Activated T-helper 17 cell treated with anti-CD3 and anti-CD28 coated beads, Interleukin-2, amount 50 U/mL, for 72 hours (primary cell): ENCODE measurements at regions not wholly inside any gene's neighbourhood (a gene's known extent, or its start where the extent isn't known, plus 50 kb on each side); places are given as distances from the start of the nearest gene placed in this dataset.

Experiments used
- ATAC-seq: fragments of 150-1000 bp; cut with Tn5 transposase; replicated peaks from 2 replicates; pipeline ENCODE4 v1.10.0; 2021; ENCODE audit warnings: mild to moderate bottlenecking, moderate library complexity
- H3K27ac Mint-ChIP-seq: one replicate; pipeline ENCODE4 v1.8.0; 2022; ENCODE audit warnings: mixed read lengths
- H3K27me3 Mint-ChIP-seq: one replicate; pipeline ENCODE4 v1.8.0; 2022; ENCODE audit warnings: mixed read lengths
- H3K36me3 Mint-ChIP-seq: one replicate; pipeline ENCODE4 v1.8.0; 2022; ENCODE audit warnings: low read depth, mild to moderate bottlenecking, mixed read lengths
- H3K4me1 Mint-ChIP-seq: one replicate; pipeline ENCODE4 v1.8.0; 2022; ENCODE audit warnings: mixed read lengths
- H3K4me3 Mint-ChIP-seq: one replicate; pipeline ENCODE4 v1.8.0; 2022; ENCODE audit warnings: mild to moderate bottlenecking, mixed read lengths
- H3K9me3 Mint-ChIP-seq: one replicate; pipeline ENCODE4 v1.8.0; 2022; ENCODE audit warnings: mixed read lengths

- ATAC-seq = no peak
- no peaks in the 10 kb centered on the region for H3K36me3 Mint-ChIP-seq
- peaks cover 4% of the 10 kb centered on the region for H3K27me3 Mint-ChIP-seq
- H3K4me1 Mint-ChIP-seq = no peaks in the 10 kb centered on the region
- no peak overlapping the region for H3K27ac Mint-ChIP-seq
- H3K4me3 Mint-ChIP-seq = no peak overlapping the region
- peaks cover 9% of the 10 kb centered on the region for H3K9me3 Mint-ChIP-seq
Measured at GRCh38 chr4:114287079-114287696, 307.7 kb upstream of the ARSJ start.

GRCh38 chr4:114296126-114296525, 302.5 kb upstream of the UGT8 start:
- ATAC-seq = no peak
- Mint-ChIP-seq H3K9me3 (peaks cover 10% of the 10 kb centered on the region), H3K4me3 (no peak overlapping the region), H3K36me3 (no peaks in the 10 kb centered on the region), H3K27ac (no peak overlapping the region), H3K4me1 (no peaks in the 10 kb centered on the region), H3K27me3 (no peaks in the 10 kb centered on the region)

GRCh38 chr4:114302472-114302871, 296.1 kb upstream of the UGT8 start:
- no peak overlapping the region for H3K27ac Mint-ChIP-seq
- peaks cover 6% of the 10 kb centered on the region for H3K9me3 Mint-ChIP-seq
- H3K27me3 Mint-ChIP-seq = peaks cover 8% of the 10 kb centered on the region
- no peaks in the 10 kb centered on the region for H3K36me3 Mint-ChIP-seq
- no peaks in the 10 kb centered on the region for H3K4me1 Mint-ChIP-seq
- ATAC-seq = no peak
- H3K4me3 Mint-ChIP-seq = no peak overlapping the region

GRCh38 chr4:114304046-114304445, 294.6 kb upstream of the UGT8 start:
- Mint-ChIP-seq H3K27ac (no peak overlapping the region), H3K4me1 (no peaks in the 10 kb centered on the region), H3K9me3 (peaks cover 6% of the 10 kb centered on the region), H3K4me3 (no peak overlapping the region), H3K36me3 (no peaks in the 10 kb centered on the region), H3K27me3 (peaks cover 11% of the 10 kb centered on the region)
- no peak for ATAC-seq

GRCh38 chr4:114304567-114304966, 294.0 kb upstream of the UGT8 start:
- Mint-ChIP-seq H3K36me3 (no peaks in the 10 kb centered on the region), H3K4me1 (no peaks in the 10 kb centered on the region), H3K27ac (no peak overlapping the region), H3K27me3 (peaks cover 11% of the 10 kb centered on the region), H3K4me3 (no peak overlapping the region), H3K9me3 (peaks cover 6% of the 10 kb centered on the region)
- ATAC-seq = no peak

- Mint-ChIP-seq H3K4me3 (no peak overlapping the region), H3K27ac (no peak overlapping the region), H3K9me3 (no peaks in the 10 kb centered on the region), H3K36me3 (no peaks in the 10 kb centered on the region), H3K27me3 (peaks cover 11% of the 10 kb centered on the region), H3K4me1 (no peaks in the 10 kb centered on the region)
- ATAC-seq = no peak
Measured at GRCh38 chr4:114306946-114307345, 291.7 kb upstream of the UGT8 start.

GRCh38 chr4:114310296-114310925, 288.2 kb upstream of the UGT8 start:
- no peak for ATAC-seq
- Mint-ChIP-seq H3K27me3 (peaks cover 17% of the 10 kb centered on the region), H3K36me3 (no peaks in the 10 kb centered on the region), H3K9me3 (no peaks in the 10 kb centered on the region), H3K4me3 (no peak overlapping the region), H3K4me1 (no peaks in the 10 kb centered on the region), H3K27ac (no peak overlapping the region)

GRCh38 chr4:114311787-114312186, 286.8 kb upstream of the UGT8 start:
- H3K27me3 Mint-ChIP-seq = peaks cover 13% of the 10 kb centered on the region
- no peak for ATAC-seq
- H3K4me1 Mint-ChIP-seq = no peaks in the 10 kb centered on the region
- H3K9me3 Mint-ChIP-seq = no peaks in the 10 kb centered on the region
- H3K27ac Mint-ChIP-seq = no peak overlapping the region
- no peaks in the 10 kb centered on the region for H3K36me3 Mint-ChIP-seq
- H3K4me3 Mint-ChIP-seq = no peak overlapping the region

GRCh38 chr4:114312338-114312737, 286.3 kb upstream of the UGT8 start:
- Mint-ChIP-seq H3K27ac (no peak overlapping the region), H3K4me3 (no peak overlapping the region), H3K9me3 (no peaks in the 10 kb centered on the region), H3K27me3 (peaks cover 9% of the 10 kb centered on the region), H3K36me3 (no peaks in the 10 kb centered on the region), H3K4me1 (no peaks in the 10 kb centered on the region)
- ATAC-seq = no peak

GRCh38 chr4:114316789-114317188, 281.8 kb upstream of the UGT8 start:
- H3K9me3 Mint-ChIP-seq = no peaks in the 10 kb centered on the region
- no peak for ATAC-seq
- no peak overlapping the region for H3K27ac Mint-ChIP-seq
- no peak overlapping the region for H3K4me3 Mint-ChIP-seq
- H3K36me3 Mint-ChIP-seq = no peaks in the 10 kb centered on the region
- peaks cover 6% of the 10 kb centered on the region for H3K27me3 Mint-ChIP-seq
- no peaks in the 10 kb centered on the region for H3K4me1 Mint-ChIP-seq

GRCh38 chr4:114317564-114317963, 281.0 kb upstream of the UGT8 start:
- no peaks in the 10 kb centered on the region for H3K4me1 Mint-ChIP-seq
- H3K36me3 Mint-ChIP-seq = no peaks in the 10 kb centered on the region
- ATAC-seq = no peak
- no peak overlapping the region for H3K27ac Mint-ChIP-seq
- peaks cover 5% of the 10 kb centered on the region for H3K27me3 Mint-ChIP-seq
- H3K9me3 Mint-ChIP-seq = no peaks in the 10 kb centered on the region
- no peak overlapping the region for H3K4me3 Mint-ChIP-seq

- no peaks in the 10 kb centered on the region for H3K4me1 Mint-ChIP-seq
- no peak overlapping the region for H3K27ac Mint-ChIP-seq
- no peaks in the 10 kb centered on the region for H3K27me3 Mint-ChIP-seq
- no peak for ATAC-seq
- H3K36me3 Mint-ChIP-seq = no peaks in the 10 kb centered on the region
- H3K9me3 Mint-ChIP-seq = no peaks in the 10 kb centered on the region
- H3K4me3 Mint-ChIP-seq = no peak overlapping the region
Measured at GRCh38 chr4:114318309-114318708, 280.3 kb upstream of the UGT8 start.

- Mint-ChIP-seq H3K27me3 (no peaks in the 10 kb centered on the region), H3K36me3 (no peaks in the 10 kb centered on the region), H3K4me1 (no peaks in the 10 kb centered on the region), H3K9me3 (no peaks in the 10 kb centered on the region), H3K4me3 (no peak overlapping the region), H3K27ac (no peak overlapping the region)
- ATAC-seq = no peak
Measured at GRCh38 chr4:114320126-114320525, 278.5 kb upstream of the UGT8 start.

- Mint-ChIP-seq H3K4me3 (no peak overlapping the region), H3K9me3 (no peaks in the 10 kb centered on the region)
Measured at GRCh38 chr4:114321366-114321765, 277.2 kb upstream of the UGT8 start.

GRCh38 chr4:114323841-114324240, 274.8 kb upstream of the UGT8 start:
- Mint-ChIP-seq H3K27ac (no peak overlapping the region), H3K4me1 (no peaks in the 10 kb centered on the region), H3K4me3 (no peak overlapping the region), H3K9me3 (no peaks in the 10 kb centered on the region), H3K36me3 (no peaks in the 10 kb centered on the region), H3K27me3 (no peaks in the 10 kb centered on the region)
- no peak for ATAC-seq

More at GRCh38 chr4:114321366-114321765, 277.2 kb upstream of the UGT8 start:
- Mint-ChIP-seq H3K4me1 (no peaks in the 10 kb centered on the region), H3K27me3 (no peaks in the 10 kb centered on the region), H3K27ac (no peak overlapping the region), H3K36me3 (no peaks in the 10 kb centered on the region)
- no peak for ATAC-seq
